C1 segment of cervical spinal cord (tissue), 14 donors: ENCODE measurements at regions not wholly inside any gene's neighbourhood (a gene's known extent, or its start where the extent isn't known, plus 50 kb on each side); places are given as distances from the start of the nearest gene placed in this dataset.

ENCODE experiments used
- DNase-seq, 14 donors: peaks; one replicate each; lab custom pipeline; 2025; lab: John Stamatoyannopoulos, UW

GRCh38 chr2:116319001-116319400 is 1495.5 kb upstream of the DDX18 start:
- no peak for DNase-seq

GRCh38 chr2:116319935-116320334 is 1494.6 kb upstream of the DDX18 start:
- DNase-seq = no peak

GRCh38 chr2:116329280-116329679 is 1485.2 kb upstream of the DDX18 start:
- no peak for DNase-seq

- DNase-seq = no peak
Measured at GRCh38 chr2:116340690-116341089, 1473.8 kb upstream of the DDX18 start.

GRCh38 chr2:116366212-116366611 is 1448.3 kb upstream of the DDX18 start:
- no peak for DNase-seq

- no peak for DNase-seq
Measured at GRCh38 chr2:116378786-116379185, 1435.7 kb upstream of the DDX18 start.

GRCh38 chr2:116411211-116411610 is 1403.3 kb upstream of the DDX18 start:
- DNase-seq = no peak

GRCh38 chr2:116413659-116414058 is 1400.8 kb upstream of the DDX18 start:
- DNase-seq = no peak

- no peak for DNase-seq
Measured at GRCh38 chr2:116416731-116417377, 1397.6 kb upstream of the DDX18 start.

GRCh38 chr2:116435648-116436047 is 1378.8 kb upstream of the DDX18 start:
- DNase-seq = no peak

- no peak for DNase-seq
Measured at GRCh38 chr2:116440104-116440653, 1374.3 kb upstream of the DDX18 start.

GRCh38 chr2:116442418-116442817 is 1372.1 kb upstream of the DDX18 start:
- no peak for DNase-seq

- DNase-seq = no peak
Measured at GRCh38 chr2:116444256-116444872, 1370.1 kb upstream of the DDX18 start.

- no peak for DNase-seq
Measured at GRCh38 chr2:116450990-116451389, 1363.5 kb upstream of the DDX18 start.

GRCh38 chr2:116452651-116453050 is 1361.8 kb upstream of the DDX18 start:
- no peak for DNase-seq

- no peak for DNase-seq
Measured at GRCh38 chr2:116456429-116456828, 1358.1 kb upstream of the DDX18 start.

- DNase-seq = no peak
Measured at GRCh38 chr2:116467243-116467642, 1347.2 kb upstream of the DDX18 start.

- DNase-seq = no peak
Measured at GRCh38 chr2:116477229-116477628, 1337.3 kb upstream of the DDX18 start.

GRCh38 chr2:116487336-116487735 is 1327.2 kb upstream of the DDX18 start:
- no peak for DNase-seq

GRCh38 chr2:116489292-116489691 is 1325.2 kb upstream of the DDX18 start:
- DNase-seq = no peak

GRCh38 chr2:116489944-116490343 is 1324.5 kb upstream of the DDX18 start:
- DNase-seq = no peak

GRCh38 chr2:116490511-116491145 is 1323.9 kb upstream of the DDX18 start:
- DNase-seq = no peak

GRCh38 chr2:116491292-116491691 is 1323.2 kb upstream of the DDX18 start:
- DNase-seq = no peak
